ENCODE measurements at regions not wholly inside any gene's neighbourhood (a gene's known extent, or its start where the extent isn't known, plus 50 kb on each side); places are given as distances from the start of the nearest gene placed in this dataset.
"Not testable (repeated sequence)": the region's sequence is repeated elsewhere in the genome, so short reads cannot be mapped to it uniquely, and the experiment has no call there.

DNA sequence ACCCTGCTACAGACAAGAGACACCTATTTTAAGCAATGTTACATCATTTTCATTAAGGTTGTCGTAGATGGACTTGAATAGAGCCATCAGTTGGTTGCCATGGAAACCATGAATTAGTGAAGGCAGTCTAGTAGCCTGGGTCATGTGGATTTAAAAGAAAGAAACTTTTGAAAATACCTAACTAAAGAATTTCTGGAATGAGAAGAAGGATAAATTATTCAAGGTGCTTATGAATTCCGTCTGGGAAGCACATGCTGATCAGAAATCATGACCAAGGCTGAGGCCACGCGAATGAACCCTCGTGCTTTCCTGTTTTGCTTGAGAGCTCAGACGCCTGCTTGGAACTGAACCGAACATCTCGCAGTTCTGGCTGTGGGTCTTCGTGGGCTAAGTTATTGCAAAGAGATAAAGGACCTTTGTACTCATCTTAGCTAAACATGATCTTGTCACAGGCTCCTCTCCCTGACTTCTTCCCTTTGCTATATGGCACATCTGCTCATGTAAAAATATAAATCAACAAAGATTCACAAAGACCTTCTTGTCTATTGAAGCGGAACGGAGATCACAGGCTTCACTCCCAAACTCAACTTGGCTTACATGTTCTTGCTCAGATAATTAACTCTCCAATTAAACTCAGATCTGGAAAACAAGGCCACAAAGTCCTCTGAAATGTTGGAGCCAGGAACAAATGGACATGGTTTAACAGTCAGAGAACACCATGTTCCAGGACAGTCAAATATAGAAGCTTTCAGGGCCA lies 140.2 kb downstream of the NUFIP1 start:
- no peak for DNase-seq (ENCODE audit: low spot score)

DNA sequence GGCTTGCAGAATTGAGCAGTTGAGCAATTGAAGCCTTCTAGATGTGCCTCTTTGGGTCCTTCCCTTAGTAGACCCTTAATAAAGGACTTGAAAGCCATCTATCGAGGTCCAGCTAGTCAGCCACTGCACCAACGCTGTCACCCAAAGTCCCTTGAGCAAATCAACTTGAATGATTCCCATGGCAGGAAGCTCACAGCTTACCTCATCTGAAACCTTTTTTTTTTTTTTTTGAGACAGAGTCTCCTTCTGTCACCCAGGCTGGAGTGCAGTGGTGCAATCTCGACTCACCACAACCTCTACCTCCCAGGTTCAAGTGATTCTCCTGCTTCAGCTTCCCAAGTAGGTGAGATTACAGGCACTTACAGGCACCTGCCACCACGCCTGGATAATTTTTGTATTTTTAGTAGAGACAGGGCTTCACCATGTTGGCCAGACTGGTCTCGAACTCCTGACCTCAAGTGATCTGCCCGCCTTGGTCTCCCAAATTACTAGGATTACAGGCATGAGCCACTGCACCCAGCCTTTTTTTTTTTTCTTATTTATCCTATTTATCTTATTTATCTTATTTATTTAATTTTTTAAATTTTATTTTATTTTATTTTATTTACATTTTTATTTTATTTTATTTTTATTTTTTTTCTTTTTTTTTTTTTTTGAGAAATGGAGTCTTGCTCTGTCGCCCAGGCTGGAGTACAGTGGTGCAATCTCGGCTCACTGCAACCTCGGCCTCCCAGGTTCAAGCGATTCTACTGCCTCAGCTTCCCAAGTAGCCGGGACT lies 143.8 kb downstream of the NUFIP1 start:
- DNase-seq (ENCODE audit: low spot score), result not testable (repeated sequence)

DNA sequence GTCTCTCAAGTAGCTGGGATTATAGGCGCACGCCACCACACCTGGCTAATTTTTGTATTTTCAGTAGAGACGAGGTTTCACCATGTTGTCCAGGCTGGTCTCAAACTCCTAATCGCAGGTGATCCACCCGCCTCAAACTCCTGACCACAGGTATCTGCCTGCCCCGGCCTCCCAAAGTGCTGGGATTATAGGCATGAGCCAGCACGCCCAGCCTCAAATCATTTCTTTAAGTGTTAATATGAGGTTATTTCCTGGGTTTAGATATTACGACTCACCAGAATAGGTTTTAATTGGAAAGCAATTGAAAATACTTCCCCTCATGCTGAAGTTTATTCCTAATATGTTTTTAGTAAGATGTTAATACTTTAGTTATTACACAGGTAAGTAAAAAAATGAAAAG lies 144.5 kb downstream of the NUFIP1 start:
- DNase-seq (ENCODE audit: low spot score), result no peak

DNA sequence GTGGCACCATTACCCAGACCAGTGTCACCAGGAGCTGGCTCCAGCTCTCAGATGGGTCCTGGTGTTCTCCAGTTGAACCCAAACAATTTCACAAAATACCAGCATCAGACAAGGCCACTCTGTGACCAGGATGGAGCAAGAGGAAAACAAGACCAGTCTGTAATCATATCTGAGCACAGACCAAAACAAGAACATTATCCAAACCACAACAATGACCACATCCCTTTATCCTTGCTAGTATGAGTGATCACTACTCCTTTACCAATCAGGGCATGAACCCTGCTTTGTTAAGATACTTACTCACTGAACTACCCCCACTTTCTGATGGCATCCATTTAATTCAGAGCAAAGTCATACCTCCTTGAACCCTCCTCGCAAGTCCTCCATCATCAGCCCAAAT lies 145.9 kb downstream of the NUFIP1 start:
- peak; percentile 74 for DNase-seq (ENCODE audit: low spot score)

DNA sequence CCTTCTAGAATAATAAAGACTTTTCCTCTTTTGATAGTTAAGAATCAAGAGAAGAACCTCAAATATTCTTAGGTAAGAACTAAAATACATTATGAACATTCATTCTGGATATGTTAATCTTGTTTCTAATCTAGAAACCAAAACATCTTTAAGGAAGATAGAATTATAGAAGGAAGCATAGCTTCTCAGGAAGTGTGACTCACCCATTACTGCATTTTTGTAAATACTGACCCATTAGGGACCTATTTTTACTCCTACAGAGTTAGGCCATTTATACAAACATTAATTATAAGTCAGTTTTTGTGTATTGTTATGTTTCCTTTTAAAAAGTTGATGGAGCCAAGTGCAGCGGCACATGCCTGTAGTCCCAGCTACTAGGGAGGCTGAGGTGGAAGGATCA lies 147.1 kb downstream of the NUFIP1 start:
- DNase-seq (ENCODE audit: low spot score), result peak; percentile 60

DNA sequence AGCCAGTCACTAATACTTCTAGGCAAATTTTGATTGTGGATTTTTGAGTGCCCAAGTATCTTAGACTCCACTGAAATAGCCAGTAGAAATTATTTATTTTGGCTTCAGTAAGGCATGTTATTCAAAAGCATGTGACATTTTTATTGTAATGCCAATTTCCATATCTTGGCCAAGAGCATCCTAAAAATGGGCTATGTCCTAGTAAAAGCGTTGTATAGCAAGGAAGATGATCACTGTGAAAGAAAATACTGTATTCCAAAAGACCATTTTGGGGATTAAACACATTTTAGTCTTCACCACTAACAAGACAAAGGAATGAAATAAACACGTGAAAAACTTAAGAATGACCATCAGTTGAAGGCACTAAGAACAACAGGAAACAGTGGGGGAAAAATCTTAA lies 149.1 kb downstream of the NUFIP1 start:
- DNase-seq (ENCODE audit: low spot score), result no peak

DNA sequence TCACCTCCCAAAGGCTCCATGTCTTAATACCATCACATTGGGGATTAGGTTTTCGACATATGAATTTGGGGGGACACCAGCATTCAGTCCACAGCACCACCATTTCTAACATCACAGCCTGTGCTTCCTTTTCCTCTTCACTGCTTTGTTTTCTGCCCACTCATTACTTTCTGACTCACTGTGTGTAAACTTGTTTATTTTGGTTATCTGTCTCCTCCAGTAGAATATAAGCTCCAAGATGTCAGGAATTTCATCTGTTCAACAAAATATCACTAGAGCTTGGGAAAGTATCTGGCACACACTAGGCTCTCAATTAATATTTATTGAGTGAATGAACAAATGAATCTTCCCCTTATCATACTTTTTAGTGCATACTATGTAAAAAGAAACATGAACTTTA lies 152.0 kb downstream of the NUFIP1 start:
- peak; percentile 50 for DNase-seq (ENCODE audit: low spot score)

DNA sequence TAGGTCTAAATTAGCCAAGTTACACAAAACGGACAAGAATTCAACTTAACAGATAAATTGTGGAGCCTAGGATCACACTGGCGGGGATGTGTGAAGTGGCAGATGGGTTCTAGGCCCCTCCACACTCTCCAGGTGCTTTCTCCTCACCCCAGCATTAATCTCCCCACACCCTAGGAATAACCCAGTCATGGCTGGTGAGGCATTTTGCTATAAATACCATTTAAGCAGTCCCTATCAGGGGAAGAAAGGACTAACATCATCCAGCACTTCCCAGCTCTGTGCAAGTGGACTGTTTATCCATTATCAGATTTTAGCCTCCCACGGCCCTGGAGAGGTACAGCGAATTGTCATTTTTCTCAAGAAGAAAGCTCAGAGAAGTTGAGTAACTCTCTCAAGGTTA lies 154.9 kb downstream of the NUFIP1 start:
- no peak for DNase-seq (ENCODE audit: low spot score)

DNA sequence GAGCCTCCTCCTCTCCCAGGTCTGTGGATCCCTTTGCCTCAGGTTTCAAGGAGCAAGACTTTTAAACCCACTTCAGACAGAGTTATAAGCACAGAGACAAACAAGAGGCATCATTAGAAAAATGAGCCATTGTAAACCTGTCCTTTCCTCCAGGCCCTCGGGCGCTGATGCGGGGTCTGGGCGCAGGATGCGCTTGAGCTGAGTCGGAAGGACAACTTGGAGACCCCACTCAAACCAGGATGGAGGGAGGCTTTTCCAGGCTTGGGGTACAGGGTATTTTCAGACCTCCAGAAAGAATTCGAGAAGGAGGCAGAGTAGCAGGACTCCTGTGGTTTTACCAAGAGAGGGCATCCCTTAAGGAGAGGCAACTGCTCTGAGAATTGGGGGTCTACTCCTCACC lies 155.6 kb downstream of the NUFIP1 start:
- DNase-seq (ENCODE audit: low spot score), result no peak

DNA sequence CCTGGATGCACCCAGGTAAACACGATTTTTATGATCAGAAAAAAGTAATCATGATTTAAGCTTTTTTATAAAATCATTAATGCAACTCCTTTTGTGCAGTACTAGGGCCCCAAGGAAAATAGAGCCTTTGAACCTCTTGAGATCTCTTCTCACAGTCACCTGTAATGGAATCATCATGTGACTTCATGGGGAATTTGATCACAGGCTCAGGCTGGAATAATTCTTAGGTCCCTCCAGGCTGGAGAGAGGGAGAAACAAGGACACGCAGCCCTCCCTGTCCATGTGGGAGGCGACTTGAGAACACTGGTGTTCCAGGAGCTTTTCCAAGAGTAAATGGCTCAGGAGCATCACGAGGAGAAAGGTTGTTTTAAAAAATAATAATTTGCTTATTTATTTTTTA lies 156.1 kb downstream of the NUFIP1 start:
- DNase-seq (ENCODE audit: low spot score), result no peak

DNA sequence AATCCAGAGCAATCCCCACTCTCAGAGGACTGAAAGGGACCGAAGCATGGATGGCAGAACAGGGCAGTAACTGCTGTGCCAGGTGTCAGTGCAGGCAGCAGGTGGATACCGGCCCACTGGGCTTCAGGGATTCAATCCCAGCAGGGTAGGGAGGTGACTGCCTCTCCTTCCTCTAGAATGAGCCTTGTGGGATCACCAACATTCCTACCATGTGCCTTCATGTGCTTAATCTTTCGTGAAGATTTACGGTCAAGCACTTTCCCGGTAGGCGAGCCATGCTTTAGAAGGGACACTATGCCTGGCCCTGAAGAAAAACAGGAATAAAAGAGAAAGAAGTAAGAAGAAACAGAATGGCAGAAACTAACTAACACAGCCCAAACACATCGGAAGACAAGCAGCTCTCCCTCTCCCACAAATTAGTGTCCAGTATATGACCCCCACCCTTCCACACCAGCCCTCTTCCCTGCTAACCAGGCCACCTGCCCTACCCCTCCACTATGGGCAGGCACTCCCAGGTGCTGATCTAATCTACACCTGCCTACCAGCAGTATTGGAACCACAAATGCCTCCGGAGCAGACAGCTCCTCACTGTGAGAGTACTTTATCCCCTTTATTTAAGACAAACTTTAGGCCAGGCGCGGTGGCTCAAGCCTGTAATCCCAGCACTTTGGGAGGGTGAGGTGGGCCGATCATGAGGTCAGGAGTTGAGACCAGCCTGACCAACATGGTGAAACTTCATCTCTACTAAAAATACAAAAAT lies 162.5 kb downstream of the NUFIP1 start:
- no peak for DNase-seq (ENCODE audit: low spot score)

DNA sequence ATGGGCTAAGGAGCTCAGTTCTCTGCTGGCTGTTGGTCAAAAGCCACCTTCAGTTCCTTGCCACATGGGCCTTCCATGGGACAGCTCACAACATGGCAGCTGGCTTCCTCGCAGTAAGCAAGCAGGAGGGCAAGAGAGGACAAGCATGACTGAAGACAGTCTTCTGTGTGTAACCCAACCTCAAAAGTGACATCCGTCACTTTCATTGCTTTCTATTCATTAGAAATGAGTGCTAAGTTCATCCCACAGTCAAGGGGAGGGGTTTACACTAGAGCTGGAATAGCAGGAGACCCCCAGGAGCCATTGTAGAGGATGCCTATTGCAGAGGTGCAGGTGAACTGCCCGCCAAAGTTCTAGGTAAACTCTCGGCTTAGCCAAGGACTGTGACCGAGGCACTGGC lies 163.3 kb downstream of the NUFIP1 start:
- DNase-seq (ENCODE audit: low spot score), result no peak

DNA sequence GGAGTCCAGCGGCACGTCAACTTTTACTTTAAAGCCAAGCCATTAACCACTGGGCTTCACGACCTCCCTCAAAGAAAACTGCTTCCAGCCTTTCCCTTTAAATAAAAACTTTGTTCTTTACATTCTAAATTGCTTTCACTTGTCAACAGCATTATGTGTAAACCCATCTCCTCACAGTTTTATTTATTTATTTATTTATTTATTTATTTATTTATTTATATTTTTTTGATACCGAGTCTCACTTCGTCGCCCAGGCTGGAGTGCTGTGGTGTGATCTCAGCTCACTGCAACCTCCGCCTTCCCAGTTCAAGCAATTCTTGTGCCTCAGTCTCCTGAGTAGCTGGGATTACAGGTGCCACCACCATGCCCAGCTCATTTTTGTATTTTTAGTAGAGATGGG lies 165.7 kb downstream of the NUFIP1 start:
- DNase-seq (ENCODE audit: low spot score), result not testable (repeated sequence)

DNA sequence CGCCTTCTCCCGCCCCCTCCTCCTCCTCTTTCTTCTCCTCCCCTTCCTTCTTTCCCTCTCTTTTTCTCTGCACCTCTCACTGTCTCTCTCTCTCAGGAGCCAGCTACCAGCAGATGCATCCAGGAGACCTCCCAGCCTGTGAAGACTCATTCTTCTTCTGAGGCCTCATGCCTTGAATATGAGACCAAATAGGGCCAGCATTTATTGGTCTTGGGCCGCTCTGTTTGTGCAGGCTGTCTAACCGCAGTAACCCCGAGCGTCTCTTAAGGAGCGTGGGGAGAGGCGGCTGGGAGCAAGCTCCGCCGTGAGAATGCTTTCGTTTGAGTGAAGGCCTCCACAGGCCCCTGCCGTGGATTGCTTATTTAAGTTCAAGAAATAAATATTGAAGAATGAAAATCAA lies 167.0 kb downstream of the NUFIP1 start:
- no peak for DNase-seq (ENCODE audit: low spot score)

DNA sequence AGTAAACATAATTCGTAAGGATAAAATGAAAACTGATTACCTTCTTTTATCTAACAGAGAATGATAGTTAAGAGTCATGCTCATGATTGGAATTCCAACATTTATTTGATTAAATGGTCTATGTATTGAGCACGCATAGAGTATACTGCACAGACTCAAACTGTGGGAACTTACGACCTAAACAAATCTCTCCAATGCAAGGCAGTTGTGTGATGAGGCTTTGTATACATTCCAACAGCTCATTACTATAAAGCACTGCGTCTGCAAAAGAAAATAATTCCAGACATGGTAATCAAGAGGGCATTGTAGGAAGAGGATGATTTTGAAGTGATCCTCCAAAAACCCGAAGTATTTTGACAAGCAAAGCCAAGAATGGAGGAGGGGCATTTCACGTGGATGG lies 169.5 kb downstream of the NUFIP1 start:
- DNase-seq (ENCODE audit: low spot score), result no peak

DNA sequence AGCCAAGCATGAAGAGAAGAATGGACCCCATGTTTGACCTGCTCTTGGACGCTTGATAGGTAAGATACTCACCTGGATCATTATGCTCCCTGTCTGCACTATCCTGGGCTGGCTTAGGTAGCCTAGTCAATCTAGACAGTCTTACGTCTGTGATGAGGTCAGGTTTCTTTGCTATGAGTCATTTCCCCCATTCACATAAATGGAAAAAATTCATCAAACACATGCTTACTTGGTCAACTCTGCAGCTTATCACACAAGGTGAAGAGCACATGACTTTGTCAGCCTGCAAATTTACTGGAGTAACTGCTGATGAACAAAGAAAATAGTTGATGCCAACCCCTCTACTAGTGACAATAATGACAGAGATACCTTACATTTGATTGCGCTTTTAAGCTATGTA lies 170.0 kb downstream of the NUFIP1 start:
- DNase-seq (ENCODE audit: low spot score), result no peak

DNA sequence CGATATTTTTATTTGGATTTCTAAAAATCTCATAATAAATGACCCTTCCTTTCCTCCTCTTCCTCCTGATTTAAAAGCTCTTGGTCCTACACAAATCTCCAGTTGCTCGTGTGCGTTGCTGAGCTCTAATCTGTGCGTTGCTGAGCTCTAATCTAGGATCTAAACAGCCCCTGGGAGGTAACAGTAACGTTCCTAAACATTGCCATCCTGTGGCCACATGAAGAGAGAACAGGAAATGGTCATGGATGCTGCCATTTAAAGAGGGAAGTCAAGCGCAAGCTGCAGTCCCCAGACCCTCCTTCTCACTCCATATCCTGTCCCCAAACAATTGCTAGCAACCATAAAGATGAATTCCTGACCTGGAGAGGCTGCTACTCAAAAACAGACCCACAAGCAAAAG lies 170.8 kb downstream of the NUFIP1 start:
- no peak for DNase-seq (ENCODE audit: low spot score)

DNA sequence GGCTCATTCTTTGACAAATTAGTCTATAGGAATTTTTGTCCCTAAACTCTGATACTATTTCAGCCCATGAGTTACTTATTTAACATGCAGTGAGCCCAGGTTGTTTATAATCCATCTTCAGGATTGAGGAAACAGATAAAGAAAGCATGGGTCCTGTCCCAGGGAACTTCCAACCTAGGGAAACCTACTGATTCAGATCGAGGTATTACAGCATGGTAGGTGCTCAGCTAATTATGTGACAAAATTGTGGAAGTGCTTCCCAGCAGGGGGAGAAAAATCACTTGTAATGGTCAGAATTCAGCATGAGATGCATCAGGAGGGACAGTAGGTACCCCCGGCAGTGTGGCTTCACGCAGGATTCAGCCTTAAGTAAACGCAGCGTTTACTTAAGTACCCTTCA lies 171.3 kb downstream of the NUFIP1 start:
- DNase-seq (ENCODE audit: low spot score), result no peak

DNA sequence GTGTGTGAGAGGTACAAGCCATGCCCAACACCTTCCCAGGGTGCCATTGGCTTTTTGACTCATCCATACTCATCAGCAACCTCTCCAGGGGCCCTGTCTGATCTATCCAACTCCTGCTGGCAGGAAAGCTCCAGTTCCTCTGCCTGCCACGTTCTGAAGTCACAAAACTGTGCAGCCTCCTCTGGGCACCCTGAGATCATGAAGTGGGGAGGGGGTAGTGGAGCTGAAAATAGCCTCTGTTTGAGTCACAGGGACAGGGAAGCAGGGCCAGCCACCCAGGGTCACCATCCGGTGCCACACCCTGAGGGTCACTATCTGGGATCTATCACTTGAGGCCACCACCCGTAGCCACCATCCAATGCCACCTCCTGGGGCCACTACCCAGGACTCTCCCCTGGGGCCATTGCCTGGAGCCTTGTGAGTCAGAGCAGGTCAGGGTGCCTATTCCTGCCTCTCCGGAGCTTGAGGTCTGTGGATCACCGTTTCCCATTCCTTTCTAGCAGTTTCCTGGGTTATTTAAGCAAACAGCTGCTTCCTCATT lies 172.1 kb downstream of the NUFIP1 start:
- DNase-seq (ENCODE audit: low spot score), result no peak

DNA sequence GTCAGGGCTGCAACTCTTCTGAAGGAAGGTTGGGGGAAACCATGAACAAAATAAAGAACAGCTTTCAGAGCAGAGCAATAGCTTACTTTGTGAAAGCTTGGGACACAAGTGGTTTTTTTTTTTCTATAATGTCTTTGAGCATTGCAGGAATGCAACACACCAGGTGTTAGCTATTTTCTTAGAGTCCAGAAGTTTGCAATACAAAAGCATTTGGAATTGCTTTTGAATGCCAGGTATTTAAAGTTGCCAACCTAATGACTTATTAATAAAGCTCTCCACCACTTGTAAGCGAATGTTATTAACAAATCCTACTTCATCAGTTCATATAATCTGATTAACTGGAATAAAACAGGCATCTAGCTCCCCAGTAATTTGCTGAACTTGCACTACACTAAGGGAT lies 172.6 kb downstream of the NUFIP1 start:
- DNase-seq (ENCODE audit: low spot score), result no peak

DNA sequence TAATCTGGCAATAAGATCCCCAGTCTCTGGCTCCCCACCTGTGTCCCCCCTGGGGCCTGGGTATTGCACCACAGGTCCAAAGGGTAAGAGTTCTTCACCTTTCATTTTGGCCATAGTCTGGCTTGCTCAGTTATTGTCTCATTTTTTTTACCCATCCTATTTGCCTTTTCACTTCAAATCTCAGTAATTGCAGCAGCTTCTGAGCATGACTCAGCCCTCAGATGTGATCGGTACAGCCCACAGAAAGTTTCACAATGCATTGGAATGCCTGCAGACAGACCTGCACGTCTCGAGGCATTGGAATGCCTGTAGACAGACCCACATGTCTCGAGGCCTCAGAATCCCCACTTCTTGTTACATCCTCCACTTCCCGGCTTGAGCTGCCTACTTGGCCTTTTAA lies 173.6 kb downstream of the NUFIP1 start:
- DNase-seq (ENCODE audit: low spot score), result peak; percentile 94

DNA sequence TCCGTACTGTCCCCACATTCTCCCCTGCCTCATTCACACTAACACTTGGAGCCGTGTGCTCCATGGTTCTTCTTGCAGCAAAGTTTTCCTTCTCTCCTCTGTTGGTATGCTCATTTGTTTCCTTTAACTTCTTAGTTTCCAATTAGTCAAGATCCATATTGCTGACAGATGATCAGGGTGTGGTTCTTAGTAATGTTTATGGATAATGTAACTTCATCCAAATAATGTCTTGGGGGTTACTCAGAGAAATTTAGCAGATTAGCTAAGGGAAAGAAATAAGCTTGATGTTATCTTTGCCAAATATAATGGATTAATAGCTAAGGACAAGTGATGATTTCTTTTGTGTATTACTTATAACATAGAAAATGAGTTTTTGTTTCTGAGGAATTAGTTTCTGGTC lies 174.4 kb downstream of the NUFIP1 start:
- DNase-seq (ENCODE audit: low spot score), result no peak

DNA sequence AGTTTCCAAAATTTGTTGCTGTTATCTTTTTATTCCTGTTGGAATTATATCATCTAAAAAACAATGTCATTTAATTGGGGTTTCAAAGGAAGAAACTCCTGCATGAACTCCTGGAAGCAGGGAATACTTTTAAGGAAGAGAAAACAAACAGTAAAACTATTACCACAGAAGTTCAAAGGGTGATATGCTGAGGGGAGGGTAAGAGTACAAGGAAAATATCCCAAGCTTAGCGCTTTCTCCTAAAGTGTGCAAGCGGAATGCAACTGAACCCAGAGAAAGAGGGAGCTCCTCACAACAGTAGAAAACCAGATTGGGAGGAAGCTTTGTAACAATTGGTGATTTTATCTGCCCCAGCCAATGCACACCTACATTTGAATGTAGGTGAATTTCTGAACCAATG lies 175.1 kb downstream of the NUFIP1 start:
- DNase-seq (ENCODE audit: low spot score), result no peak
